B cell (primary cell): ENCODE measurements at regions not wholly inside any gene's neighbourhood (a gene's known extent, or its start where the extent isn't known, plus 50 kb on each side); places are given as distances from the start of the nearest gene placed in this dataset.

Experiments used
- CTCF ChIP-seq: fragments of 200-600 bp; IDR thresholded peaks from one replicate; pipeline ENCODE4 v1.8.0; 2022; ENCODE audit warnings: antibody characterized with exemption, mild to moderate bottlenecking
- EZH2 ChIP-seq: IDR thresholded peaks from 2 replicates; pipeline ENCODE4 v1.6.1; 2012; ENCODE audit warnings: borderline replicate concordance, low read depth, mild to moderate bottlenecking, moderate library complexity, low read length; ENCODE audit not compliant: insufficient read depth, poor library complexity, severe bottlenecking

GRCh38 chr4:151481813-151482212 is 72.8 kb downstream of the FHIP1A start:
- TF ChIP-seq CTCF, result no peak
- TF ChIP-seq EZH2, result no peak
